Stimulated activated CD4-positive, alpha-beta T cell treated with anti-CD3 and anti-CD28 coated beads, TNF-alpha, amount 100 ng/mL, for 24 hours (primary cell): ENCODE measurements at regions not wholly inside any gene's neighbourhood (a gene's known extent, or its start where the extent isn't known, plus 50 kb on each side); places are given as distances from the start of the nearest gene placed in this dataset.
"Not testable (repeated sequence)": the region's sequence is repeated elsewhere in the genome, so short reads cannot be mapped to it uniquely, and the experiment has no call there.

Experiments
- DNase-seq, 3 experiments: peaks; one replicate each; pipeline ENCODE4 v3.0.0-alpha.2; 2020; ENCODE audit warnings: low read depth in 3 of 3

DNA sequence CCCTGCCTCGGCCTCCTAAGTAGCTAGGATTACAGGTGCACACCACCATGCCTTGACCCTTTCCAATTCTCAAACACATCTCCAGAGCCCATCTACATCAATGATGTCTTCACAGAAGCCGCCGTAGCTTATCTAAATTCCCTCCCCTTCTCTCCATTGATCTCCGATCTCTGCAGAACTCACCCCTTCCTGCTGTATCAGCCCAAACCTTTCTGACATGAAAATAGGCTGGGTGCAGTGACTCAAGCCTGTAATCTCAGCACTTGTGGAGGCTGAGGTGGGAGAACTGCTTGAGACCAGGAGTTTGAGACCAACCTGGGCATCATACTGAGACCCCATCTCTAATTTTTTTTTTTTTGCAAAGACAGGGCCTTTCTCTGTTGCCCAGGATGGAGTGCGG, 406.6 kb upstream of the AMELY start:
- no peak for DNase-seq

GRCh38 chrY:7317571-7317970, 406.0 kb upstream of the AMELY start:
- no peak for DNase-seq

- peak; percentile 34 to 48 (median 47) for DNase-seq
Measured at GRCh38 chrY:7310482-7311269, 399.1 kb upstream of the AMELY start.

DNA sequence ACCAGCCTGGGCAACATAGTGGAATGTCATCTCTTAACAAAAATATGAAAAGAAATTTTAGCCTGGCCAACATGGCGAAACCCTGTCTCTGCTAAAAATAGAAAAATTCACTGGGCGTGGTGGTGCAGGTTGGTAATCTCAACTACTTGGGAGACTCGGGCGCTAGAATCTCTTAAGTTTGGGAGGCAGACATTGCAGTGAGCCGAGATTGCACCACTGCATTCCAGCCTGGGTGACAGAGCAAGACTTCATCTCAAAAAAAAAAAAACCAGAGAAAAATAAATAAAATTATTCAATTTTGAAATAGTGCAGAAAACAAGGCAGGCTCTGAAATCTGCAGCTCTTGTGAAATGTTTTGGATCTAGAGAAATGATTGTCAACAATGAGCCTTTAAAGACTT, 397.3 kb upstream of the AMELY start:
- DNase-seq, result no peak

DNA sequence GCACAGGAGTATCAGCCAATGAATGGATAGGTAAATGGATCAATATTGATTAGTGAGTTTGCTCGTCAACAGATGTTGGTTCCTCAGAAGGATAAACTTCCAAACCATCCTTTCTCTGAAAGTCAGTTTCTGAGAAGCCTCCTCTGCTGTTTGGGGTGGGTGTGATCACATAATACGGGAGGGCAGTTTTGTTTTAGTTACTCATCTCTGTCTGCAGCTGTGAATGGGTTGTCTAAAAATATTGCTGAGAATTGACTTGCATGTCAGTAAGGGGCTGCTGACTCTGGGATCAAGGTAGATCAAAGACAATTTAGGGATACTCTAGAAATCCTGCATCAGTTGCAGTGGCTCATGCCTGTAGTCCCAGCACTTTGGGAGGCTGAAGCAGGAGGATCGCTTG, 390.8 kb upstream of the AMELY start:
- DNase-seq, result no peak

GRCh38 chrY:7299960-7300359, 388.4 kb upstream of the AMELY start:
- no peak for DNase-seq

DNA sequence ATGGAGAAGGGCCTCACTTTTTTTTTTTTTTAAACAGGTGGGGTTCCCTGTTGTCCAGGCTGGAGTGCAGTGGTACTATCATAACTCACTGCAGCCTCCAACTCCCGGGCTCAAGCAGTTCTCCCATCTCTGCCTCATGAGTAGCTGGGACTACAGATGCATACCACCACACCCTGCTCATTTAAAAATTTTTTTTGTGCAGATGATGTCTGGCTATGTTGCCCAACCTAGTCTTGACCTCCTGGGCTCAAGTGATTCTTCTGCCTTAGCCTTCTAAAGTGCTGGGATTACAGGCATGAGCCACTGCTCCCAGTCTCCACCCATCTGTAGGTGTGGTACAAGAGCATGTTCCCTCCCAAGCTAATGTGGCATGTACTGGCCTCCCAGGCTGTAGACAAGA, 380.6 kb upstream of the AMELY start:
- DNase-seq, result no peak

GRCh38 chrY:7289889-7290833, 378.6 kb upstream of the AMELY start:
- DNase-seq, result no peak

DNA sequence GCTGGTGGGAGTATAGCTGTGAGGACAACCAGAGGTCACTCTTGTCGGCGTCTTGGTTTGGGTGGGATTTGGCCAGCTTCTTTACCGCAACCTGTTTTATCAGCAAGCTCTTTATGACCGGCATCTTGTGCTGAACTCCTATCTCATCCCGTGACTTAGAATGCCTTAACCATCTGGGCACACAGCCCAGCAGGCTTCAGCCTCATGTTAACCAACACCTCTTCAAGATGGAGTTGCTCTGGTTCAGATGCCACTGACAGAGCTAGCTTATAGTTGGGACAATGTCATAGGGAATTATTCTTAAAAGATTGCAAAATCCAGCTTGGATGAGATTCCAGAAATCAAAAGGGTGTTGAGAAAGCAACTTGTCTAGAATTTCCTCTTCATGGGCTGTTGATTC, 377.1 kb upstream of the AMELY start:
- no peak for DNase-seq

- not testable (repeated sequence) for DNase-seq
Measured at GRCh38 chrY:7287963-7288362, 376.4 kb upstream of the AMELY start.

DNA sequence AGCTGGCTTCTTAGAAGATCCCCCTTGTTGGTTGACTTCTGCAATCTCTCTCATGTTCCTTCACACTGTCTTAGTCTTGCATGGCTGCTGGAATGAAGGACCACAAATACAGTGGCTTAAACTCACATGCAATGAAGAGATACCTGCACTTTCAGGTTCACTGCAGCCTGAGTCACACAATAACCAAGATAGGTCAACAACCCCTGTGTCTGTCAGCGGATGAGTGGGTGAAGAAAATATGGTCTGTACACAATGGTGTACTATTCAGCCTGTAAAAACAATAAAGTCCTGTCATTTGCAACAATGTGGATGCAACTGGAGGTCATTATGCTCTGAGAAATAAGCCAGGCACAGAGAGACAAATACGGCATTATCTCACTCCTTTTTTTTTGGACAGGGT, 373.8 kb upstream of the AMELY start:
- DNase-seq, result no peak

DNA sequence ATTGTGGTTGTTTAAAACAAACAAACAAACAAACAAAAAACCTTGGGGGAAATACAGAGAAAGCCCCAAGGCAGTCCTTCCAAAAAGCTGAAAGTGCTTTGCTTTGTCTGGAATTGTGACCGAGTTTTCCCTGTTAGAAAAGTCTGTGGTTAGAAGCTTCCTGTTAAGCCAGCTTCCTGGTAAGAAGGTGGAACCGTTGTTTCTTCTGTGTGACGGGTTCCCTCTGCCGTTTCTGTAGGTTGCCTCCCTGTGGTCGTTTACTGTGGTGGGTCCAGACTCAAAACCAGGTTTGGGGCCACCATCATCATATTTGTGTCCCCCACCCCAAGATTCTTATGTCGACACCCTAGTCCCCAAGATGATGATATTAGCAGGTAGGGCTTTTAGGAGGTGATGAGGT, 371.4 kb upstream of the AMELY start:
- no peak for DNase-seq

DNA sequence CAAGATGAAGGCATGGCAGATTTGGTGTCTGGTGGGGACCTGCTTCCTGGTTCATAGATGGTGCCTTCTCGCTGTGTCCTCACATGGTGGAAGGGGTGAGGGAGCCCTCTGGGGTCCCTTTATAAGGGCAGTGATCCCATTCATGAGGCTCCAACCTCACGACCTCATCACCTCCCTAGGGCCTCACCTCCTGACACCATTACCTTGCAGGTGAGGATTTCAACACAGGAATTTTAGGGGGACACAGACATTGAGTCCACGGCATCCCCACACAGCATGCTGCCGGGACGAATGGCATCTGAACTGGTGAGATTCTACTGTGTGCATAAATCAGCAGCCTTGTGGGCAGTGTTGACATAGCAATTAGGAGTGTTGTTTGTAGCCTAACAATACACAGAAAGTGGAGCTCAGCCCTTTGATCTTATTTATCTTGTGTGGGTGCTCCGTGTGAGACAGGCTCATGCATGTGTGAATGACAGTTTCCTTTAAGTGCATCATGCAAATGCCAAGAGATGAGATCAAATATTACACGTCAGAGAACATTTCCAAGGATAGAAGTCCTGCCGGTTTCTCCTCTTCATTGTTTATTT, 368.7 kb upstream of the AMELY start:
- not testable (repeated sequence) for DNase-seq

- no peak for DNase-seq
Measured at GRCh38 chrY:7275751-7276150, 364.2 kb upstream of the AMELY start.

DNA sequence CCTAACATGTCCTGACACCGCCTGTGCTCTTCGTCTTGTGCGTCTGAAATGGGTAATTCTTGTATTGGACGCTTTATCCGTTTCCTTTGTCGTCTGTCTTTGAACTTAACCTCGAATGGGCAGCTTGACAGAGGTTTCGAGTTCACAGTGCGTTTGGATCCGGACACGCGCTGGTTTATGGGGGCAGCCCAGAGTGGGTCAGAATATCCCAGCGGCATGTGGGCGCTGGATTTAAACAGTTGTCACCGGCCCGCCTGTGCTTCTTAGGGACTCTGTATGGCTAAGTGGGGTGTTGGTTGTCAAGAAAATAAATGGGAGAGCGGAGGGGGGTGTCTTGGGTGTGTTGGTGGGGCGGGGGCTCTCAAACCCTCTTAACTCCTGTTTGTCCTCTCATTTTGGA, 363.5 kb upstream of the AMELY start:
- no peak for DNase-seq

GRCh38 chrY:7274369-7274913, 362.9 kb upstream of the AMELY start:
- no peak for DNase-seq

DNA sequence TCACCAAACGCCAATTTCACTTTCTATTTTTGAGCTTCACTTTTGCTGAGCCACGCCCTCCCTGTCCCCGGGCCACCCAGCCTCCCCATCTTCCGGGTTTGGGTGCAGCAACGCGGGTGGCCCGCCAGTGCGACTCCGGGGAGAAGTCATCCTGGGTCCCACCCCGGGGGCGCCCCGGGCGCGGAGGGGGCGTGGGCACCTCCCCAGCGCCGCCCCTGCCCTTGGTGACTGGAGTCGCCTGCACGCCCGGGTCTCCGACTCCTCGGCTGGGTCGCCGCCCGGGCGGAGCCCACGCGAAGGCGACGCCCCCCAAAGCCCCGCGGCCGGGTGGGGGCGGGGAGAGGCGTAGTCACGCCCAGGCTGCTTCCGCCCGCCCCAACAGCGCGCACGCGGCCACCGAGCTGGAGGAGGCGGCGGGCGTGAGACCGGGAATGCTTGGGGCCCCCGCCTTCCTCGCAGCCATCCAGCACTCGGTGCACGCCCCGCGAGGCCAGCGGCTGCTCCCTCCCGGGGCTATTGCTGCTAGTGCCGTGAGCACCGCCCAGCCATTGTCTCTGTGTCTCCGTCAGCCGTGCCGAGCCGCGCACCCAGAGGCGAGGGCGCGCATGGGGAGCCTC, 362.1 kb upstream of the AMELY start:
- DNase-seq, result peak; percentile 67 to 83 (median 68)

DNA sequence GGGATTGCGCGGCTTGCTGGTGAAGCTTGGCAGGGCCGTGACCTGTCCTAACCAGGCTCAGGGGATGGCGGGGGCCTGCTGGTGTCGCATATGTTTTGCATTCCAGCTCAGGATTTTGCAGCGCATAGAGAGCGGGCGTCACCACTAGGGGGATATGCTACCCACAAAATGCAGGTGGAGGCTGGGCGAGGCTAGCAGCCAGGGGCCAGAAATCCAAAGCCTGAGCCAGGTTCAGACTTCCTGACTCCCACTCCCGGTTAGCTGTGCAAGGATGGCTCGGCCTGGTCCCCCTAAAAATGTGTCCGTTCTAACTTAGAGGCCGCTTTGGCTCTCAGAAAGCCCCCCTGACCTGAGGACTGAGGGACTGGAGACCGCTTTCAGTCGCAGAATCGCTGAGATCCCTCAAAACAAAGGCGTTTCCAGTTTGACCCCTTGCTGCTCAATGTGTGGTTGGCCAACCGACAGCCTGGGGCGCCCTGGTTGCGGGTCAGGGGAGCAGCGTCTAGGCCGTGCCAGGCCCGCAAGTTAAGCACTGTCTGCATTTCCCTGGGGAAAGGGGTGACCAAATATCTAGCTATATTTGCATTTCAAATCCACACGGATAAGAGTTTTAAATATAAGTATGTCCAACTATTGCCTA, 361.1 kb upstream of the AMELY start:
- DNase-seq, result peak; percentile 22 to 57 (median 36)

DNA sequence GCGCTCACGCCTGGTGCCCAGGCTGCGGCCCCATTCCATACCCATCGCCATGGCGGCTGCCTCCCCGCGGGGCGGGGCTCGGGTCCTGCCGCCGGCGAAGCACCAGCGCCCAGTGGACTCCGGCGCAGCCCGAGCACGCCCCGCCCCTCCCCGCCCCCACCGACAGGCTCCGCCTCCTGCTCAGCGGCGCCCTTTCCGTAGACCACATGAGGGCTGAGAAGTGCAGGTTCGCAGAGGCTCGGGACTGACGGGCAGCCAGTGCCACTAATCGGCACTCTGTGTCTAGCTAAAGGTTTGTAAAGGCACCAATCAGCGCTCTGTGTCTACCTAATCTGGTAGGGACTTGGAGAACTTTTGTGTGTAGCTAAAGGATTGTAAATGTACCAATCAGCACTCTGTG, 352.2 kb upstream of the AMELY start:
- no peak for DNase-seq

GRCh38 chrY:7262531-7262930, 351.0 kb upstream of the AMELY start:
- DNase-seq, result no peak

- no peak for DNase-seq
Measured at GRCh38 chrY:7261254-7261653, 349.7 kb upstream of the AMELY start.
